22Rv1 (cell line): ENCODE measurements at regions not wholly inside any gene's neighbourhood (a gene's known extent, or its start where the extent isn't known, plus 50 kb on each side); places are given as distances from the start of the nearest gene placed in this dataset.

Source experiments
- ZFX ChIP-seq: fragments of 450-650 bp; IDR thresholded peaks from 2 replicates; pipeline ENCODE4 v1.6.1; 2017; ENCODE audit warnings: antibody characterized with exemption, borderline replicate concordance
- TF ChIP-seq, protein P1 (sequence below): fragments of 450-650 bp; IDR thresholded peaks from 2 replicates; pipeline ENCODE4 v1.5.1; 2017; ENCODE audit warnings: mild to moderate bottlenecking

DNA sequence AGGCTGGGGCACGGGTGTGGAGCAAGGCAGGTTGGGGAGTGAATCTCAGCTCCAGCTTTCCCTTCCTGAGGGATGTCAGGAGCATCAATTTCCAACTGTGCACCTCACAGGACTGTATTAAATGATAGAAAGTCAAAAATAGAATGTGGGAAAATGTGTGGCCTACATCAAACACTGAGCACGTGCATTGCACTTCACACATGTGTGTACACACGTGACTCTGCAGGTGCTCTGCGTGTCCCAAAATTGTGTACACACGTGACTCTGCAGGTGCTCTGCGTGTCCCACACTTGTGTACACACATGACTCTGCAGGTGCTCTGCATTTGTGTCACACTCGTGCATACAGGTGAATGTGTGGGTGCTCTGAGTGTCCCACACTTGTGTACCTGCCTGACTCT, 577.2 kb upstream of the SALL3 start:
- TF ChIP-seq, protein P1, sequence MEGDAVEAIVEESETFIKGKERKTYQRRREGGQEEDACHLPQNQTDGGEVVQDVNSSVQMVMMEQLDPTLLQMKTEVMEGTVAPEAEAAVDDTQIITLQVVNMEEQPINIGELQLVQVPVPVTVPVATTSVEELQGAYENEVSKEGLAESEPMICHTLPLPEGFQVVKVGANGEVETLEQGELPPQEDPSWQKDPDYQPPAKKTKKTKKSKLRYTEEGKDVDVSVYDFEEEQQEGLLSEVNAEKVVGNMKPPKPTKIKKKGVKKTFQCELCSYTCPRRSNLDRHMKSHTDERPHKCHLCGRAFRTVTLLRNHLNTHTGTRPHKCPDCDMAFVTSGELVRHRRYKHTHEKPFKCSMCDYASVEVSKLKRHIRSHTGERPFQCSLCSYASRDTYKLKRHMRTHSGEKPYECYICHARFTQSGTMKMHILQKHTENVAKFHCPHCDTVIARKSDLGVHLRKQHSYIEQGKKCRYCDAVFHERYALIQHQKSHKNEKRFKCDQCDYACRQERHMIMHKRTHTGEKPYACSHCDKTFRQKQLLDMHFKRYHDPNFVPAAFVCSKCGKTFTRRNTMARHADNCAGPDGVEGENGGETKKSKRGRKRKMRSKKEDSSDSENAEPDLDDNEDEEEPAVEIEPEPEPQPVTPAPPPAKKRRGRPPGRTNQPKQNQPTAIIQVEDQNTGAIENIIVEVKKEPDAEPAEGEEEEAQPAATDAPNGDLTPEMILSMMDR = no peak
- TF ChIP-seq ZFX = no peak
